PC-3 (cell line): ENCODE measurements at regions not wholly inside any gene's neighbourhood (a gene's known extent, or its start where the extent isn't known, plus 50 kb on each side); places are given as distances from the start of the nearest gene placed in this dataset.

ENCODE experiments used
- ATAC-seq: fragments of 200-7000 bp; cut with Tn5 transposase; 2 replicates; pipeline ENCODE4 v1.9.1; 2020; ENCODE audit warnings: mild to moderate bottlenecking, moderate library complexity
- BruUV-seq: library from RNA; stranded (reverse); fragments of 400-500 nt; replicated peaks from 2 replicates; lab custom pipeline; 2021; lab: Mats Ljungman, UMichigan
- CTCF ChIA-PET: fragments of 300-600 bp; sonication (Branson Sonifier 250); formaldehyde crosslinking; loops from one replicate; lab custom pipeline; 2022; ENCODE audit warnings: antibody characterized with exemption; lab: Charles Lee
- POLR2A ChIA-PET: fragments of 300-600 bp; sonication (Branson Sonifier 250); formaldehyde crosslinking; loops from one replicate; lab custom pipeline; 2022; ENCODE audit warnings: antibody characterized with exemption; ENCODE audit not compliant: unreplicated experiment; lab: Charles Lee
- DNase-seq: peaks from one replicate; pipeline ENCODE4 v3.0.0-alpha.2; 2015
- H2AFZ ChIP-seq: fragments of 300-600 bp; sonication (generic); 2 replicates; pipeline ENCODE4 v1.6.0; 2016; ENCODE audit warnings: antibody characterized with exemption, low read length
- H3F3A ChIP-seq: fragments of 300-600 bp; sonication (generic); one replicate; pipeline ENCODE4 v1.6.0; 2017; ENCODE audit warnings: antibody characterized with exemption, low read length, control low read depth, mild to moderate bottlenecking; ENCODE audit not compliant: unreplicated experiment
- H3K27ac ChIP-seq: fragments of 300-600 bp; sonication (generic); 2 replicates; pipeline ENCODE4 v1.5.1; 2016; ENCODE audit warnings: mild to moderate bottlenecking, low read length
- H3K27me3 ChIP-seq: fragments of 300-600 bp; sonication (generic); 2 replicates; pipeline ENCODE4 v1.6.1; 2016; ENCODE audit warnings: low read length, mixed read lengths
- H3K36me3 ChIP-seq: fragments of 300-600 bp; sonication (generic); 2 replicates; pipeline ENCODE4 v1.6.1; 2016; ENCODE audit warnings: low read depth, mixed run types, low read length, mixed read lengths
- H3K4me1 ChIP-seq: fragments of 300-600 bp; sonication (generic); 2 replicates; pipeline ENCODE4 v1.5.1; 2016; ENCODE audit warnings: low read length; ENCODE audit not compliant: insufficient read depth
- H3K4me2 ChIP-seq: fragments of 300-600 bp; sonication (generic); 2 replicates; pipeline ENCODE4 v1.6.0; 2016; ENCODE audit warnings: low read length
- H3K4me3 ChIP-seq: fragments of 300-600 bp; sonication (generic); 2 replicates; pipeline ENCODE4 v1.5.1; 2016; ENCODE audit warnings: mild to moderate bottlenecking, low read length, mixed read lengths
- H3K79me2 ChIP-seq: fragments of 300-600 bp; sonication (generic); 2 replicates; pipeline ENCODE4 v1.6.1; 2017; ENCODE audit warnings: low read length, mixed read lengths
- H3K9ac ChIP-seq: fragments of 300-600 bp; sonication (generic); 2 replicates; pipeline ENCODE4 v1.6.0; 2016; ENCODE audit warnings: mild to moderate bottlenecking, low read length
- H3K9me2 ChIP-seq: fragments of 300-600 bp; sonication (generic); replicated peaks from 2 replicates; pipeline ENCODE4 v1.6.1; 2016; ENCODE audit warnings: mixed run types, low read length, mixed read lengths
- H3K9me3 ChIP-seq: fragments of 300-600 bp; sonication (generic); 2 replicates; pipeline ENCODE4 v1.6.1; 2016; ENCODE audit warnings: low read length, mixed read lengths
- H4K20me1 ChIP-seq: fragments of 300-600 bp; sonication (generic); 2 replicates; pipeline ENCODE4 v1.6.1; 2016; ENCODE audit warnings: low read length, mixed read lengths
- CTCF ChIP-seq: fragments of 300-600 bp; sonication (generic); conservative IDR thresholded peaks from 2 replicates; pipeline ENCODE4 v1.5.1; 2017; ENCODE audit warnings: antibody characterized with exemption, low read depth, mild to moderate bottlenecking, low read length
- EZH2 ChIP-seq: fragments of 300-600 bp; sonication (generic); IDR thresholded peaks from one replicate; pipeline ENCODE4 v1.6.1; 2017; ENCODE audit warnings: antibody characterized with exemption, mild to moderate bottlenecking, low read length; ENCODE audit not compliant: unreplicated experiment
- EZH2phosphoT487 ChIP-seq: fragments of 300-600 bp; sonication (generic); IDR thresholded peaks from 2 replicates; pipeline ENCODE4 v1.6.1; 2018; ENCODE audit warnings: mild to moderate bottlenecking, antibody characterized with exemption, low read length, borderline replicate concordance
- intact Hi-C: fragments of 100-400 bp; cut with micrococcal nuclease; formaldehyde crosslinking; loops from 2 replicates; pipeline ENCODE4 v1.9.0; 2023

GRCh38 chr3:171936191-171936841, 93.2 kb downstream of the TMEM212 start:
- H3F3A ChIP-seq = no peaks in the 10 kb centered on the region
- TF ChIP-seq EZH2phosphoT487 = no peak
- TF ChIP-seq CTCF = no peak
- no peak for TF ChIP-seq EZH2
- H3K36me3 ChIP-seq = no peaks in the 10 kb centered on the region
- 0 out of 2 replicates have a peak overlapping the region, but pooled peaks have one; percentile 3 for H3K4me2 ChIP-seq
- no peaks in the 10 kb centered on the region for H3K79me2 ChIP-seq
- H3K4me3 ChIP-seq = no peak overlapping the region
- H3K9me3 ChIP-seq = no peaks in the 10 kb centered on the region
- H3K27ac ChIP-seq = peak overlapping the region; percentile 53
- H3K27me3 ChIP-seq = no peaks in the 10 kb centered on the region
- POLR2A ChIA-PET = interaction anchor here (0.9 kb wide), 1 partner anchor 103 kb away, joined by 3 read pairs; no protein-coding TSS in a partner anchor
- no peak overlapping the region for H2AFZ ChIP-seq
- DNase-seq (peak; percentile 60), ATAC-seq (peak; percentile 50)
- no TSS peak for BruUV-seq
- no peaks in the 10 kb centered on the region for H4K20me1 ChIP-seq
- H3K9ac ChIP-seq = no peak overlapping the region
- CTCF ChIA-PET = no interaction called here
- intact Hi-C loops = no loop called here
- H3K4me1 ChIP-seq = peaks cover 16% of the 10 kb centered on the region
- 0 out of 2 replicates have a peak, but pooled peaks cover 4% of the 10 kb centered on the region for H3K9me2 ChIP-seq

GRCh38 chr3:171939578-171939977, 96.4 kb downstream of the TMEM212 start:
- TF ChIP-seq CTCF = no peak
- no peak for TF ChIP-seq EZH2
- no peak for TF ChIP-seq EZH2phosphoT487
- Histone ChIP-seq H3K9ac (no peak overlapping the region), H2AFZ (no peak overlapping the region), H3K9me2 (no peaks in the 10 kb centered on the region), H4K20me1 (no peaks in the 10 kb centered on the region), H3K4me1 (peaks cover 26% of the 10 kb centered on the region), H3F3A (no peaks in the 10 kb centered on the region), H3K9me3 (no peaks in the 10 kb centered on the region), H3K4me3 (no peak overlapping the region), H3K27me3 (no peaks in the 10 kb centered on the region), H3K79me2 (no peaks in the 10 kb centered on the region), H3K4me2 (no peak overlapping the region), H3K36me3 (no peaks in the 10 kb centered on the region), H3K27ac (no peak overlapping the region)
- intact Hi-C loops = no loop called here
- POLR2A ChIA-PET = no interaction called here
- DNase-seq (no peak), ATAC-seq (no peak)
- no TSS peak for BruUV-seq
- CTCF ChIA-PET = no interaction called here

GRCh38 chr3:171940151-171940649, 97.1 kb downstream of the TMEM212 start:
- no peak for DNase-seq

More at GRCh38 chr3:171940151-171940649, 97.1 kb downstream of the TMEM212 start:
- Histone ChIP-seq H3K4me2 (no peak overlapping the region), H3K36me3 (no peaks in the 10 kb centered on the region), H3K27ac (no peak overlapping the region), H2AFZ (no peak overlapping the region), H3K9me3 (no peaks in the 10 kb centered on the region), H3K9ac (no peak overlapping the region), H3K9me2 (no peaks in the 10 kb centered on the region), H4K20me1 (no peaks in the 10 kb centered on the region), H3F3A (no peaks in the 10 kb centered on the region), H3K27me3 (no peaks in the 10 kb centered on the region), H3K4me3 (no peak overlapping the region), H3K4me1 (peaks cover 26% of the 10 kb centered on the region), H3K79me2 (no peaks in the 10 kb centered on the region)
- no peak for TF ChIP-seq CTCF
- no peak for TF ChIP-seq EZH2
- TF ChIP-seq EZH2phosphoT487 = no peak
- POLR2A ChIA-PET = no interaction called here
- ATAC-seq = no peak
- CTCF ChIA-PET = no interaction called here
- BruUV-seq = no TSS peak
- intact Hi-C loops = no loop called here
